ENCODE measurements at regions not wholly inside any gene's neighbourhood (a gene's known extent, or its start where the extent isn't known, plus 50 kb on each side); places are given as distances from the start of the nearest gene placed in this dataset.
"Not testable (repeated sequence)": the region's sequence is repeated elsewhere in the genome, so short reads cannot be mapped to it uniquely, and the experiment has no call there.

GRCh38 chr20:47977789-47978252 lies 192.5 kb upstream of the SULF2 start:
- DNase-seq; H3K9me3 ChIP-seq (ENCODE audit: control insufficient read depth, low read length); ATAC-seq (ENCODE audit: low FRiP score); H3K27me3 ChIP-seq (ENCODE audit: control insufficient read depth in 1 of 2, insufficient read depth in 2 of 2, low read length in 1 of 2); intact Hi-C loops (cut with DNase I); H3K4me3 ChIP-seq (ENCODE audit: low read length in 2 of 2); H3K27ac ChIP-seq (ENCODE audit: low read depth in 1 of 2, low read length in 2 of 2); H3K4me1 ChIP-seq (ENCODE audit: control insufficient read depth in 1 of 2, insufficient read depth in 2 of 2, low read length in 2 of 2); H3K36me3 ChIP-seq (ENCODE audit: control insufficient read depth in 1 of 2, insufficient read depth in 2 of 2, low read length in 1 of 2): not testable (repeated sequence)
- 10 to 13% methylated on average over 8 of the region's 8 CpGs for WGBS, 2 donors

- H3K4me3 ChIP-seq (ENCODE audit: low read length in 2 of 2); H3K27ac ChIP-seq (ENCODE audit: low read depth in 1 of 2, low read length in 2 of 2); DNase-seq; intact Hi-C loops (cut with DNase I); ATAC-seq (ENCODE audit: low FRiP score); H3K27me3 ChIP-seq (ENCODE audit: control insufficient read depth in 1 of 2, insufficient read depth in 2 of 2, low read length in 1 of 2); H3K36me3 ChIP-seq (ENCODE audit: control insufficient read depth in 1 of 2, insufficient read depth in 2 of 2, low read length in 1 of 2); H3K4me1 ChIP-seq (ENCODE audit: control insufficient read depth in 1 of 2, insufficient read depth in 2 of 2, low read length in 2 of 2); H3K9me3 ChIP-seq (ENCODE audit: control insufficient read depth, low read length): not testable (repeated sequence)
- WGBS, 2 donors = 68 to 72% methylated on average over 20 of the region's 20 CpGs
Observed at GRCh38 chr20:47977017-47977788, 191.9 kb upstream of the SULF2 start.

- 90 to 91% methylated on average over 8 of the region's 8 CpGs for WGBS, 2 donors
- no peaks in the 10 kb centered on the region for H3K9me3 ChIP-seq (ENCODE audit: control insufficient read depth, low read length)
- no peaks in the 10 kb centered on the region for H3K36me3 ChIP-seq (ENCODE audit: control insufficient read depth in 1 of 2, insufficient read depth in 2 of 2, low read length in 1 of 2)
- H3K27me3 ChIP-seq (ENCODE audit: control insufficient read depth in 1 of 2, insufficient read depth in 2 of 2, low read length in 1 of 2) = no peaks in the 10 kb centered on the region
- DNase-seq = no peak
- H3K27ac ChIP-seq (ENCODE audit: low read depth in 1 of 2, low read length in 2 of 2) = no peak overlapping the region
- ATAC-seq (ENCODE audit: low FRiP score) = no peak
- intact Hi-C loops (cut with DNase I) = no loop called here
- H3K4me3 ChIP-seq (ENCODE audit: low read length in 2 of 2) = no peak overlapping the region
- no peaks in the 10 kb centered on the region for H3K4me1 ChIP-seq (ENCODE audit: control insufficient read depth in 1 of 2, insufficient read depth in 2 of 2, low read length in 2 of 2)
Observed at GRCh38 chr20:47974234-47974878, 189.1 kb upstream of the SULF2 start.

- intact Hi-C loops (cut with DNase I) = no loop called here
- Histone ChIP-seq H3K4me3 (ENCODE audit: low read length in 2 of 2) (no peak overlapping the region), H3K27me3 (ENCODE audit: control insufficient read depth in 1 of 2, insufficient read depth in 2 of 2, low read length in 1 of 2) (no peaks in the 10 kb centered on the region), H3K27ac (ENCODE audit: low read depth in 1 of 2, low read length in 2 of 2) (no peak overlapping the region), H3K4me1 (ENCODE audit: control insufficient read depth in 1 of 2, insufficient read depth in 2 of 2, low read length in 2 of 2) (no peaks in the 10 kb centered on the region), H3K36me3 (ENCODE audit: control insufficient read depth in 1 of 2, insufficient read depth in 2 of 2, low read length in 1 of 2) (no peaks in the 10 kb centered on the region), H3K9me3 (ENCODE audit: control insufficient read depth, low read length) (no peaks in the 10 kb centered on the region)
- 76 to 79% methylated on average over 26 of the region's 26 CpGs for WGBS, 2 donors
- ATAC-seq (ENCODE audit: low FRiP score) (peak; percentile 42), DNase-seq (no peak)
Observed at GRCh38 chr20:47973519-47974233, 188.4 kb upstream of the SULF2 start.

GRCh38 chr20:47972916-47973309 lies 187.6 kb upstream of the SULF2 start:
- no peak overlapping the region for H3K27ac ChIP-seq (ENCODE audit: low read depth in 1 of 2, low read length in 2 of 2)
- no peaks in the 10 kb centered on the region for H3K4me1 ChIP-seq (ENCODE audit: control insufficient read depth in 1 of 2, insufficient read depth in 2 of 2, low read length in 2 of 2)
- ATAC-seq (ENCODE audit: low FRiP score) = no peak
- no peak overlapping the region for H3K4me3 ChIP-seq (ENCODE audit: low read length in 2 of 2)
- 90 to 95% methylated on average over 17 of the region's 17 CpGs for WGBS, 2 donors
- intact Hi-C loops (cut with DNase I) = no loop called here
- no peak for DNase-seq
- no peaks in the 10 kb centered on the region for H3K36me3 ChIP-seq (ENCODE audit: control insufficient read depth in 1 of 2, insufficient read depth in 2 of 2, low read length in 1 of 2)
- no peaks in the 10 kb centered on the region for H3K27me3 ChIP-seq (ENCODE audit: control insufficient read depth in 1 of 2, insufficient read depth in 2 of 2, low read length in 1 of 2)
- H3K9me3 ChIP-seq (ENCODE audit: control insufficient read depth, low read length) = no peaks in the 10 kb centered on the region

GRCh38 chr20:47972297-47972915 lies 187.1 kb upstream of the SULF2 start:
- DNase-seq; H3K36me3 ChIP-seq (ENCODE audit: control insufficient read depth in 1 of 2, insufficient read depth in 2 of 2, low read length in 1 of 2); H3K4me3 ChIP-seq (ENCODE audit: low read length in 2 of 2); H3K9me3 ChIP-seq (ENCODE audit: control insufficient read depth, low read length); intact Hi-C loops (cut with DNase I); H3K27ac ChIP-seq (ENCODE audit: low read depth in 1 of 2, low read length in 2 of 2); H3K27me3 ChIP-seq (ENCODE audit: control insufficient read depth in 1 of 2, insufficient read depth in 2 of 2, low read length in 1 of 2); H3K4me1 ChIP-seq (ENCODE audit: control insufficient read depth in 1 of 2, insufficient read depth in 2 of 2, low read length in 2 of 2): not testable (repeated sequence)
- peak; percentile 59 for ATAC-seq (ENCODE audit: low FRiP score)
- 28% methylated on average over 26 of the region's 26 CpGs for WGBS, 2 donors

- Histone ChIP-seq H3K36me3 (ENCODE audit: control insufficient read depth in 1 of 2, insufficient read depth in 2 of 2, low read length in 1 of 2) (no peaks in the 10 kb centered on the region), H3K27ac (ENCODE audit: low read depth in 1 of 2, low read length in 2 of 2) (no peak overlapping the region), H3K4me3 (ENCODE audit: low read length in 2 of 2) (no peak overlapping the region), H3K4me1 (ENCODE audit: control insufficient read depth in 1 of 2, insufficient read depth in 2 of 2, low read length in 2 of 2) (no peaks in the 10 kb centered on the region), H3K9me3 (ENCODE audit: control insufficient read depth, low read length) (no peaks in the 10 kb centered on the region), H3K27me3 (ENCODE audit: control insufficient read depth in 1 of 2, insufficient read depth in 2 of 2, low read length in 1 of 2) (no peaks in the 10 kb centered on the region)
- 95 to 96% methylated on average over 14 of the region's 14 CpGs for WGBS, 2 donors
- no peak for DNase-seq
- intact Hi-C loops (cut with DNase I) = no loop called here
- no peak for ATAC-seq (ENCODE audit: low FRiP score)
Observed at GRCh38 chr20:47971058-47971791, 185.9 kb upstream of the SULF2 start.

GRCh38 chr20:47970282-47970903 lies 185.1 kb upstream of the SULF2 start:
- intact Hi-C loops (cut with DNase I) = no loop called here
- 89 to 91% methylated on average over 8 of the region's 8 CpGs for WGBS, 2 donors
- Histone ChIP-seq H3K36me3 (ENCODE audit: control insufficient read depth in 1 of 2, insufficient read depth in 2 of 2, low read length in 1 of 2) (no peaks in the 10 kb centered on the region), H3K9me3 (ENCODE audit: control insufficient read depth, low read length) (no peaks in the 10 kb centered on the region), H3K4me1 (ENCODE audit: control insufficient read depth in 1 of 2, insufficient read depth in 2 of 2, low read length in 2 of 2) (no peaks in the 10 kb centered on the region), H3K4me3 (ENCODE audit: low read length in 2 of 2) (no peak overlapping the region), H3K27ac (ENCODE audit: low read depth in 1 of 2, low read length in 2 of 2) (no peak overlapping the region), H3K27me3 (ENCODE audit: control insufficient read depth in 1 of 2, insufficient read depth in 2 of 2, low read length in 1 of 2) (no peaks in the 10 kb centered on the region)
- ATAC-seq (ENCODE audit: low FRiP score) (no peak), DNase-seq (no peak)

Data from aorta (tissue), 5 donors.